ENCODE measurements at regions not wholly inside any gene's neighbourhood (a gene's known extent, or its start where the extent isn't known, plus 50 kb on each side); places are given as distances from the start of the nearest gene placed in this dataset.
"Not testable (repeated sequence)": the region's sequence is repeated elsewhere in the genome, so short reads cannot be mapped to it uniquely, and the experiment has no call there.

- Mint-ChIP-seq H3K4me3 (no peak overlapping the region), H3K4me1 (no peaks in the 10 kb centered on the region), H3K9me3 (no peaks in the 10 kb centered on the region), H3K27ac (no peak overlapping the region), H3K27me3 (peaks cover 59% of the 10 kb centered on the region)
- ATAC-seq = no peak
- DNase-seq = no peak
Observed at GRCh38 chr17:74132354-74132753, 71.1 kb upstream of the RPL38 start.

DNA sequence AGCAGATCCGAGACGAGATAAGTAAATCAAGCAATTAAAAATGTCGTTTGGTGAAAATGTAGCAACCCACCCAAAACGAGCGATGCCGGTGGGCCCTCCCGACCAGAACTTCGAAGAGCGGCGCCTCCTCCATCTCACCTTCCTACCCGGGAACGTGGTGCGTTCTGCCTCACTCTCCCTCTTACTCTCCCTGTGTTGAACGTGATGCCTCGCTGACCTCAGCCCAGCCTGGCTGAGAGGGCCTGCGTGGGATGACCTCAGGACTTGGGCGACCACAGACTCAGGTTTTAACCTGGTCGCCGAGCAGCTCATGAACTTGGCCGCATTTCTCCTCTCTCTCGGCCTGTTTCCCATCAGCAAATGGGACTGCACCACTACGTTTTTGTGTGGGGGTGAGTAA, 69.7 kb upstream of the RPL38 start:
- peaks cover 0 to 8% of the 10 kb centered on the region in 2 donors for H3K9me3 Mint-ChIP-seq
- no peak for ATAC-seq
- no peaks in the 10 kb centered on the region for H3K4me1 Mint-ChIP-seq
- H3K4me3 Mint-ChIP-seq = no peak overlapping the region
- peaks cover 59% of the 10 kb centered on the region for H3K27me3 Mint-ChIP-seq
- no peak for DNase-seq
- no peak overlapping the region for H3K27ac Mint-ChIP-seq

GRCh38 chr17:74134234-74134633, 69.2 kb upstream of the RPL38 start:
- not testable (repeated sequence) for DNase-seq, H3K27ac Mint-ChIP-seq, H3K4me3 Mint-ChIP-seq, H3K4me1 Mint-ChIP-seq, ATAC-seq
- Mint-ChIP-seq H3K9me3 (peaks cover 4 to 12% of the 10 kb centered on the region in 2 donors), H3K27me3 (peaks cover 59% of the 10 kb centered on the region)

GRCh38 chr17:74134991-74135390, 68.5 kb upstream of the RPL38 start:
- Mint-ChIP-seq H3K9me3 (peaks cover 8 to 20% of the 10 kb centered on the region in 2 donors), H3K4me3 (no peak overlapping the region), H3K4me1 (no peaks in the 10 kb centered on the region), H3K27ac (no peak overlapping the region), H3K27me3 (peaks cover 59% of the 10 kb centered on the region)
- DNase-seq (no peak), ATAC-seq (no peak)

- H3K27me3 Mint-ChIP-seq = peaks cover 54% of the 10 kb centered on the region
- H3K4me3 Mint-ChIP-seq = no peak overlapping the region
- H3K9me3 Mint-ChIP-seq = peaks cover 14 to 26% of the 10 kb centered on the region in 2 donors
- no peak for DNase-seq
- no peak overlapping the region for H3K27ac Mint-ChIP-seq
- ATAC-seq = no peak
- no peaks in the 10 kb centered on the region for H3K4me1 Mint-ChIP-seq
Observed at GRCh38 chr17:74135391-74136167, 67.9 kb upstream of the RPL38 start.

DNA sequence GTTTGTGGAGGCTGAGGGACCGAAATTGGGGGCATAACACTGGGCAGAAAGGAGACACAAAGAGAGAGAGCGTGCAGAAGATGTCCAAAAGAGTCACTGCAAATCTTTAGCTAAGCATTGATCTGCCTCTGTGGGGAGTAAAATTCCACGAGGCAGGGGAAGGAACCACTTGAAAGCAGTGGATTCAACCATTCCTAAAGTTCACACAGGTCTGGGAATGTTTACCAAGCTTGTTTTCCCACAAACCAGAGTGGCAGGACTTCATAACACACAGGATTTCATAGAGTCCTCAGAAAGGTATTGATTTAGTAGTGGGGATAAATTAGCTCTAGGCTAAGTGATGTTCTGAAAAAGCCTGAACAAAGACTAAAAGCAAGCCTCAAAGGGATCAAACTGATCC, 66.1 kb upstream of the RPL38 start:
- no peak for ATAC-seq
- H3K9me3 Mint-ChIP-seq = peaks cover 19 to 38% of the 10 kb centered on the region in 2 donors
- peaks cover 37% of the 10 kb centered on the region for H3K27me3 Mint-ChIP-seq
- no peak for DNase-seq
- no peaks in the 10 kb centered on the region for H3K4me1 Mint-ChIP-seq
- no peak overlapping the region for H3K27ac Mint-ChIP-seq
- H3K4me3 Mint-ChIP-seq = no peak overlapping the region

GRCh38 chr17:74139120-74139519, 64.4 kb upstream of the RPL38 start:
- Mint-ChIP-seq H3K4me1 (no peaks in the 10 kb centered on the region), H3K9me3 (peaks cover 33 to 55% of the 10 kb centered on the region in 2 donors), H3K4me3 (no peak overlapping the region), H3K27ac (no peak overlapping the region), H3K27me3 (peaks cover 31% of the 10 kb centered on the region)
- ATAC-seq (no peak), DNase-seq (no peak)

- H3K4me3 Mint-ChIP-seq = no peak overlapping the region
- H3K9me3 Mint-ChIP-seq = peaks cover 33 to 63% of the 10 kb centered on the region in 2 donors
- H3K27me3 Mint-ChIP-seq = peaks cover 30% of the 10 kb centered on the region
- no peaks in the 10 kb centered on the region for H3K4me1 Mint-ChIP-seq
- H3K27ac Mint-ChIP-seq = no peak overlapping the region
- no peak for DNase-seq
- ATAC-seq = no peak
Observed at GRCh38 chr17:74140282-74140681, 63.2 kb upstream of the RPL38 start.

GRCh38 chr17:74141612-74142011, 61.9 kb upstream of the RPL38 start:
- DNase-seq = no peak
- no peak overlapping the region for H3K4me3 Mint-ChIP-seq
- H3K9me3 Mint-ChIP-seq = peaks cover 33 to 68% of the 10 kb centered on the region in 2 donors
- no peak overlapping the region for H3K27ac Mint-ChIP-seq
- no peaks in the 10 kb centered on the region for H3K4me1 Mint-ChIP-seq
- no peak for ATAC-seq
- peaks cover 22% of the 10 kb centered on the region for H3K27me3 Mint-ChIP-seq

DNA sequence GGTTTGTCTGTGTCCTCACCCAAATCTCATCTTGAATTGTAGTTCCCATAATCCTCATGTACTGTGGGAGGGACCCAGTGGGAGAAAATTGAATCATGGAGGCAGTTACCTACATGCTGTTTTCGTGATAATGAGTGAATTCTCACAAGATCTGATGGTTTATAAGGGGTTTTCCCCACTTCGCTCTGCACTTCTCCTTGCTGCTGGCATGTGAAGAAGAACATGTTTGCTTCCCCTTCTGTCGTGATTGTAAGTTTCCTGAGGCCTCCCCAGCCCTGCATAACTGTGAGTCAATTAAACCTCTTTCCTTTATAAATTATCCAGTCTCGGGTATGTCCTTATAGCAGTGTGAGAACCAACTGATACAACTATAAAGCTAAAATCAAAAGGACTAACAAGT, 60.2 kb upstream of the RPL38 start:
- H3K27me3 Mint-ChIP-seq, H3K4me3 Mint-ChIP-seq, DNase-seq, ATAC-seq, H3K4me1 Mint-ChIP-seq, H3K27ac Mint-ChIP-seq: not testable (repeated sequence)
- H3K9me3 Mint-ChIP-seq = peaks cover 33 to 64% of the 10 kb centered on the region in 2 donors

GRCh38 chr17:74145756-74146155, 57.7 kb upstream of the RPL38 start:
- Mint-ChIP-seq H3K9me3 (peaks cover 18 to 40% of the 10 kb centered on the region in 2 donors), H3K4me1 (no peaks in the 10 kb centered on the region), H3K4me3 (no peak overlapping the region), H3K27ac (no peak overlapping the region), H3K27me3 (peaks cover 21% of the 10 kb centered on the region)
- ATAC-seq (no peak), DNase-seq (no peak)

- DNase-seq = no peak
- Mint-ChIP-seq H3K27ac (no peak overlapping the region), H3K27me3 (peaks cover 25% of the 10 kb centered on the region), H3K4me3 (no peak overlapping the region), H3K4me1 (no peaks in the 10 kb centered on the region), H3K9me3 (peaks cover 18 to 38% of the 10 kb centered on the region in 2 donors)
- no peak for ATAC-seq
Observed at GRCh38 chr17:74146196-74146595, 57.3 kb upstream of the RPL38 start.

- DNase-seq (no peak), ATAC-seq (no peak)
- Mint-ChIP-seq H3K27ac (no peak overlapping the region), H3K9me3 (peaks cover 15 to 31% of the 10 kb centered on the region in 2 donors), H3K4me3 (no peak overlapping the region), H3K4me1 (no peaks in the 10 kb centered on the region), H3K27me3 (peaks cover 31% of the 10 kb centered on the region)
Observed at GRCh38 chr17:74147056-74147835, 56.2 kb upstream of the RPL38 start.

DNA sequence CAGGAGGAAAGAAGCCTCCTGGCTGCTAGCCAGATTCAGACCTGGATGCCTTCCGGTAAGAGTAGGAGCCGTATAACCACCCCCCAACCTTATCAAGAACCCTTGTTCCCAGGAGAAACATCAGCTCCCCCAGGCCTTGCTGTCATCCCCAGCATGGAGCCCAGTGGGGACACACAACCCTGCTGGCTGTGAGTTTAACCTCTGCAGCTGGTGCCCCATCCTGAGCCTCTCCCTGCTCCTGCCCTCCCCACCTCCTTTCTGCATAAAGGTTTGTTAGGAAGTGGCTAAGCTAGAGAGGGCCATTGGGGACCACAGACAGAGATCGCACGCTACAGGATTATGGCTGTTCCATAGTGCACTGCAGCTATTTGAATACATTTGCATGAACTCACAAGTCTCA, 55.5 kb upstream of the RPL38 start:
- ATAC-seq (no peak), DNase-seq (no peak)
- H3K27me3 Mint-ChIP-seq = peaks cover 31% of the 10 kb centered on the region
- no peak overlapping the region for H3K4me3 Mint-ChIP-seq
- no peaks in the 10 kb centered on the region for H3K4me1 Mint-ChIP-seq
- H3K27ac Mint-ChIP-seq = no peak overlapping the region
- H3K9me3 Mint-ChIP-seq = peaks cover 9 to 24% of the 10 kb centered on the region in 2 donors

- no peak overlapping the region for H3K27ac Mint-ChIP-seq
- ATAC-seq (no peak), DNase-seq (no peak)
- peaks cover 31% of the 10 kb centered on the region for H3K27me3 Mint-ChIP-seq
- no peak overlapping the region for H3K4me3 Mint-ChIP-seq
- no peaks in the 10 kb centered on the region for H3K4me1 Mint-ChIP-seq
- H3K9me3 Mint-ChIP-seq = peaks cover 6 to 20% of the 10 kb centered on the region in 2 donors
Observed at GRCh38 chr17:74148446-74148845, 55.0 kb upstream of the RPL38 start.

GRCh38 chr17:74148901-74149596, 54.4 kb upstream of the RPL38 start:
- no peak overlapping the region for H3K27ac Mint-ChIP-seq
- H3K27me3 Mint-ChIP-seq = peaks cover 31% of the 10 kb centered on the region
- H3K4me1 Mint-ChIP-seq = no peaks in the 10 kb centered on the region
- H3K4me3 Mint-ChIP-seq = no peak overlapping the region
- DNase-seq (no peak), ATAC-seq (no peak)
- H3K9me3 Mint-ChIP-seq = peaks cover under 1 to 13% of the 10 kb centered on the region in 2 donors
